HEK293 (cell line): ENCODE measurements at regions not wholly inside any gene's neighbourhood (a gene's known extent, or its start where the extent isn't known, plus 50 kb on each side); places are given as distances from the start of the nearest gene placed in this dataset.

ENCODE experiments used
- CTCF ChIA-PET: fragments of 350-600 bp; formaldehyde crosslinking; extraction: SDS; loops from one replicate; lab custom pipeline; 2021; ENCODE audit warnings: antibody characterized with exemption; lab: Yijun Ruan, JAX
- POLR2A ChIA-PET: fragments of 300-600 bp; formaldehyde crosslinking; extraction: SDS; loops from one replicate; lab custom pipeline; 2020; ENCODE audit warnings: antibody characterized with exemption, inconsistent platforms; lab: Yijun Ruan, JAX
- H3K27ac ChIP-seq: fragments of 200-500 bp; sonication (Bioruptor generic); 2 replicates; pipeline ENCODE4 v1.5.1; 2014; ENCODE audit warnings: low read depth, low read length, control low read depth, inconsistent platforms; ENCODE audit errors: extremely low read depth
- H3K36me3 ChIP-seq, 2 experiments: fragments of 200-500 bp in 1 of 2; sonication (Bioruptor generic) in 1 of 2; 1 replicate in 1 of 2; 2 replicates in 1 of 2; pipeline ENCODE4 v1.5.1; 2014 to 2017; ENCODE audit warnings: inconsistent platforms in 2 of 2, low read length in 2 of 2; ENCODE audit not compliant: control insufficient read depth in 2 of 2, insufficient read depth in 1 of 2
- H3K4me1 ChIP-seq: fragments of 200-500 bp; sonication (Bioruptor generic); 2 replicates; pipeline ENCODE4 v1.5.1; 2014; ENCODE audit warnings: mild to moderate bottlenecking, low read length, inconsistent platforms; ENCODE audit not compliant: control insufficient read depth, insufficient read depth
- H3K4me3 ChIP-seq: 2 replicates; pipeline ENCODE4 v1.5.1; 2011; ENCODE audit warnings: low read depth, mild to moderate bottlenecking, control low read depth, low read length, moderate library complexity
- H3K9me3 ChIP-seq: fragments of 200-500 bp; sonication (Bioruptor generic); 2 replicates; pipeline ENCODE4 v1.5.1; 2014; ENCODE audit warnings: low read depth, low read length, inconsistent platforms; ENCODE audit not compliant: control insufficient read depth, insufficient read depth
- KLF8 ChIP-seq: fragments of 450-650 bp; formaldehyde crosslinking; IDR thresholded peaks from 2 replicates; pipeline ENCODE4 v1.5.1; 2016; ENCODE audit warnings: missing biosample characterization, missing genetic modification characterization
- MEIS1 ChIP-seq: sonication (generic); formaldehyde crosslinking; IDR thresholded peaks from 2 replicates; pipeline ENCODE4 v1.8.1; 2022; ENCODE audit warnings: missing genetic modification reagents, mild to moderate bottlenecking, borderline replicate concordance
- PRDM1 ChIP-seq: fragments of 450-650 bp; formaldehyde crosslinking; IDR thresholded peaks from 2 replicates; pipeline ENCODE4; 2016; ENCODE audit warnings: missing biosample characterization, missing genetic modification characterization
- RBAK ChIP-seq: fragments of 450-650 bp; formaldehyde crosslinking; IDR thresholded peaks from 2 replicates; pipeline ENCODE4 v1.5.1; 2016; ENCODE audit warnings: missing biosample characterization, missing genetic modification characterization
- SETDB1 ChIP-seq: IDR thresholded peaks from one replicate; pipeline ENCODE4 v1.6.1; 2017; ENCODE audit warnings: mild to moderate bottlenecking, low read length, moderate library complexity, mixed read lengths; ENCODE audit not compliant: insufficient read length
- SP3 ChIP-seq: fragments of 450-650 bp; formaldehyde crosslinking; IDR thresholded peaks from 2 replicates; pipeline ENCODE4 v1.5.1; 2016; ENCODE audit warnings: missing biosample characterization, missing genetic modification characterization
- TCF7L2 ChIP-seq: IDR thresholded peaks from 2 replicates; pipeline ENCODE4 v1.6.1; 2011; ENCODE audit warnings: low read depth, mild to moderate bottlenecking, inconsistent platforms, low read length, moderate library complexity, borderline replicate concordance
- ZBTB20 ChIP-seq: fragments of 450-650 bp; formaldehyde crosslinking; IDR thresholded peaks from 2 replicates; pipeline ENCODE4 v1.5.1; 2016; ENCODE audit warnings: missing biosample characterization, missing genetic modification characterization
- ZBTB8A ChIP-seq: fragments of 450-650 bp; formaldehyde crosslinking; IDR thresholded peaks from 2 replicates; pipeline ENCODE4 v1.5.1; 2016; ENCODE audit warnings: missing biosample characterization, missing genetic modification characterization
- ZFP69B ChIP-seq: fragments of 450-650 bp; formaldehyde crosslinking; IDR thresholded peaks from 2 replicates; pipeline ENCODE4 v1.5.1; 2016; ENCODE audit warnings: missing biosample characterization, missing genetic modification characterization
- ZNF138 ChIP-seq: fragments of 450-650 bp; formaldehyde crosslinking; IDR thresholded peaks from 2 replicates; pipeline ENCODE4 v1.5.1; 2016; ENCODE audit warnings: missing biosample characterization, missing genetic modification characterization, borderline replicate concordance
- ZNF157 ChIP-seq: fragments of 450-650 bp; formaldehyde crosslinking; IDR thresholded peaks from 2 replicates; pipeline ENCODE4 v1.5.1; 2016; ENCODE audit warnings: missing biosample characterization, missing genetic modification characterization
- ZNF19 ChIP-seq: fragments of 450-650 bp; formaldehyde crosslinking; IDR thresholded peaks from 2 replicates; pipeline ENCODE4; 2016; ENCODE audit warnings: missing biosample characterization, missing genetic modification characterization, low read depth
- ZNF324 ChIP-seq: fragments of 450-650 bp; formaldehyde crosslinking; IDR thresholded peaks from 2 replicates; pipeline ENCODE4 v1.5.1; 2016; ENCODE audit warnings: missing biosample characterization, missing genetic modification characterization
- ZNF391 ChIP-seq: fragments of 450-650 bp; formaldehyde crosslinking; IDR thresholded peaks from 2 replicates; pipeline ENCODE4 v1.5.1; 2016; ENCODE audit warnings: low read depth, missing biosample characterization, missing genetic modification characterization, borderline replicate concordance
- ZNF416 ChIP-seq: fragments of 450-650 bp; formaldehyde crosslinking; IDR thresholded peaks from 2 replicates; pipeline ENCODE4 v1.5.1; 2016; ENCODE audit warnings: missing biosample characterization, missing genetic modification characterization
- ZNF423 ChIP-seq: fragments of 450-650 bp; formaldehyde crosslinking; IDR thresholded peaks from 2 replicates; pipeline ENCODE4 v1.5.1; 2016; ENCODE audit warnings: missing biosample characterization, missing genetic modification characterization
- ZNF426 ChIP-seq: fragments of 450-650 bp; formaldehyde crosslinking; IDR thresholded peaks from 2 replicates; pipeline ENCODE4 v1.5.1; 2017; ENCODE audit warnings: missing biosample characterization, missing genetic modification characterization, mild to moderate bottlenecking, inconsistent platforms, moderate library complexity
- ZNF48 ChIP-seq: fragments of 450-650 bp; formaldehyde crosslinking; IDR thresholded peaks from 2 replicates; pipeline ENCODE4 v1.5.1; 2016; ENCODE audit warnings: missing biosample characterization, missing genetic modification characterization
- ZNF501 ChIP-seq: fragments of 450-650 bp; formaldehyde crosslinking; IDR thresholded peaks from 2 replicates; pipeline ENCODE4 v1.5.1; 2016; ENCODE audit warnings: missing biosample characterization, missing genetic modification characterization
- ZNF560 ChIP-seq: fragments of 450-650 bp; formaldehyde crosslinking; IDR thresholded peaks from 2 replicates; pipeline ENCODE4 v1.5.1; 2017; ENCODE audit warnings: missing biosample characterization, missing genetic modification characterization, borderline replicate concordance
- ZNF561 ChIP-seq: fragments of 450-650 bp; IDR thresholded peaks from 2 replicates; pipeline ENCODE4 v1.5.1; 2018; ENCODE audit warnings: missing biosample characterization, missing genetic modification characterization, borderline replicate concordance
- ZNF624 ChIP-seq: fragments of 450-650 bp; formaldehyde crosslinking; IDR thresholded peaks from 2 replicates; pipeline ENCODE4 v1.5.1; 2017; ENCODE audit warnings: missing biosample characterization, missing genetic modification characterization
- ZNF664 ChIP-seq: fragments of 450-650 bp; formaldehyde crosslinking; IDR thresholded peaks from 2 replicates; pipeline ENCODE4 v1.5.1; 2016; ENCODE audit warnings: missing biosample characterization, missing genetic modification characterization
- ZNF791 ChIP-seq: fragments of 450-650 bp; formaldehyde crosslinking; IDR thresholded peaks from 2 replicates; pipeline ENCODE4 v1.5.1; 2016; ENCODE audit warnings: missing biosample characterization, missing genetic modification characterization
- ZNF830 ChIP-seq: fragments of 450-650 bp; IDR thresholded peaks from 2 replicates; pipeline ENCODE4 v1.5.0; 2018; ENCODE audit warnings: missing biosample characterization, missing genetic modification characterization, low read depth, mild to moderate bottlenecking, moderate library complexity
- ZSCAN23 ChIP-seq: fragments of 450-650 bp; formaldehyde crosslinking; IDR thresholded peaks from 2 replicates; pipeline ENCODE4 v1.5.1; 2016; ENCODE audit warnings: missing biosample characterization, missing genetic modification characterization
- TF ChIP-seq, protein P1 (sequence below): fragments of 450-650 bp; formaldehyde crosslinking; IDR thresholded peaks from 2 replicates; pipeline ENCODE4 v1.5.1; 2016; ENCODE audit warnings: missing biosample characterization, missing genetic modification characterization
- TF ChIP-seq, protein P2 (sequence below): fragments of 450-650 bp; formaldehyde crosslinking; IDR thresholded peaks from 2 replicates; pipeline ENCODE4 v1.5.1; 2017; ENCODE audit warnings: missing biosample characterization, missing genetic modification characterization

DNA sequence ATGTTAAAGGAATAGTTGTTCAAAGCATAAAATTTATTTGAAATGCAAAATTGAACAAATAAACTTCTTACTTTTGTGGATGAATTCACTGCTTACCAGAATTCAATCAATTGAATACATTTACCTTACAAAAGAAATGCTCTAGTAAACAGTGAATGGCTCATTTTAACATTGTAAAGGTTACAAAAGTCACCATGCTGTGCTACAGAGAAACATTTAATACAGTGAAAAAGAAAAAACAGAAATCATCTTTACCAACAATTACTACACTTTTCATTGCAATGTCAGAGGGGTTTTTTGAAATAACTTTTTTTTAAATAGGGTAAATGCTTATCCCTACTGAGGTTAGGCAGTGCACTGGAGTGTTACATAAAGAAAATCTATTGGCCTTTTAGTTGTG, 853.0 kb downstream of the NCAM2 start:
- Histone ChIP-seq H3K36me3 (no peaks in the 10 kb centered on the region), H3K9me3 (0 out of 2 replicates have a peak, but pooled peaks cover 4% of the 10 kb centered on the region), H3K4me3 (no peak overlapping the region), H3K27ac (no peak overlapping the region), H3K4me1 (no peaks in the 10 kb centered on the region)
- ChIA-PET POLR2A (no interaction called here), CTCF (no interaction called here)
- no peak for TF ChIP-seq SETDB1
- TF ChIP-seq ZNF561 (tag by site-specific recombination), result no peak
- TF ChIP-seq ZNF501 (tag by site-specific recombination), result no peak
- TF ChIP-seq ZBTB8A (tag by site-specific recombination), result no peak
- TF ChIP-seq ZNF19 (tag by site-specific recombination), result no peak
- TF ChIP-seq KLF8, result no peak
- TF ChIP-seq ZNF138 (tag by site-specific recombination), result no peak
- no peak for TF ChIP-seq SP3 (tag by site-specific recombination)
- TF ChIP-seq ZNF324 (tag by site-specific recombination), result no peak
- no peak for TF ChIP-seq RBAK (tag by site-specific recombination)
- no peak for TF ChIP-seq TCF7L2
- no peak for TF ChIP-seq ZFP69B (tag by site-specific recombination)
- TF ChIP-seq ZNF560, result no peak
- TF ChIP-seq ZNF830 (tag by site-specific recombination), result no peak
- TF ChIP-seq ZBTB20, result no peak
- TF ChIP-seq ZNF624, result no peak
- TF ChIP-seq ZNF791 (tag by site-specific recombination), result no peak
- no peak for TF ChIP-seq ZNF416 (tag by site-specific recombination)
- TF ChIP-seq ZNF48 (tag by site-specific recombination), result no peak

GRCh38 chr21:21851657-21852056, 853.4 kb downstream of the NCAM2 start:
- no peak overlapping the region for H3K4me3 ChIP-seq

DNA sequence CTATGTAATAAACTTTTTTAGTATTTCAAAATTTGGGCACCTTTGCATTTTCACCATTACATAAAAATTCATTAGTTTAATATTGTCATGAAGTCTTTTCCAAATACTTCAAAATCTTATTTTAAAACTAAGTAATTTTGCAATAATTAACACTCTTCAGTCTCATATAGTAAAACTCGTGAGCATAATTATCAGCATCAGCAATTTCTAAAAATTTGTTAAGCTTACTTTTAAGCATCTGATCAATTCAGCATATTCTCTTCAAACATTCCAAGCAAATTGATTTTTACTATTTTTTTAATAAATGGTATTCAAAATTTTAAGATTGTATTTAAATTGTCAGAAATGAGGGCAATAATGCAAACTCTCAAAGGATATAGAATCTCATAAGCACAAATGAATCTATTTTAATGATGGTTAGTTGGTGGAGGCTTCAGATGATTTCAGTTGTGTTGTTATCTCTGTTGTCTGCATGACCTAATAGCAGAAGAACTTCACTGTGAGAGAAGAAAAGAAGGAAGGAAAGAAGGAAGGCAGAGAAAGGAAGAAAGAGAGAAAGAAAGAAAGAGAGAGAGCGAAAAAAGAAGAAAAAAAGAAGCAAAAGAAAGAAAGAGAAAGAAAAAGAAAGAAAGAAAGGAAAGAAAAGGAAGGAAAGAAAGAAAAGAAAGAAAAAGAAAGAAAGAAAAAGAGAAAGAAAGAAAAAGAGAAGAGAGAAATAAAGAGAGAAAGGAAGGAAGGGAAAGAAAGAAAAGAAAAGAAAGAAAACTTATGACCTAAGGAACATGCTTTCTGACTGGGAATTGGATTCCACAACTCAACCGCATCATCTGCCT, 860.5 kb downstream of the NCAM2 start:
- ChIA-PET POLR2A (no interaction called here), CTCF (no interaction called here)
- Histone ChIP-seq H3K27ac (no peak overlapping the region), H3K36me3 (no peaks in the 10 kb centered on the region), H3K9me3 (no peaks in the 10 kb centered on the region), H3K4me3 (no peak overlapping the region), H3K4me1 (no peaks in the 10 kb centered on the region)
- TF ChIP-seq ZNF391 (no peak), PRDM1 (tag by site-specific recombination) (peak; percentile 50; the same call in 1 of the 2 replicates)
- TF ChIP-seq, protein P1, sequence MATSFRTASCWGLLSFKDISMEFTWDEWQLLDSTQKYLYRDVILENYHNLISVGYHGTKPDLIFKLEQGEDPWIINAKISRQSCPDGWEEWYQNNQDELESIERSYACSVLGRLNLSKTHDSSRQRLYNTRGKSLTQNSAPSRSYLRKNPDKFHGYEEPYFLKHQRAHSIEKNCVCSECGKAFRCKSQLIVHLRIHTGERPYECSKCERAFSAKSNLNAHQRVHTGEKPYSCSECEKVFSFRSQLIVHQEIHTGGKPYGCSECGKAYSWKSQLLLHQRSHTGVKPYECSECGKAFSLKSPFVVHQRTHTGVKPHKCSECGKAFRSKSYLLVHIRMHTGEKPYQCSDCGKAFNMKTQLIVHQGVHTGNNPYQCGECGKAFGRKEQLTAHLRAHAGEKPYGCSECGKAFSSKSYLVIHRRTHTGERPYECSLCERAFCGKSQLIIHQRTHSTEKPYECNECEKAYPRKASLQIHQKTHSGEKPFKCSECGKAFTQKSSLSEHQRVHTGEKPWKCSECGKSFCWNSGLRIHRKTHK (tag by site-specific recombination), result no peak

More at GRCh38 chr21:21851657-21852056, 853.4 kb downstream of the NCAM2 start:
- no peak for TF ChIP-seq ZNF664 (tag by site-specific recombination)
- TF ChIP-seq ZNF324 (tag by site-specific recombination), result no peak
- TF ChIP-seq ZSCAN23 (tag by site-specific recombination), result no peak
- no peak for TF ChIP-seq MEIS1 (CRISPR knock-in tag)
- TF ChIP-seq, protein P2, sequence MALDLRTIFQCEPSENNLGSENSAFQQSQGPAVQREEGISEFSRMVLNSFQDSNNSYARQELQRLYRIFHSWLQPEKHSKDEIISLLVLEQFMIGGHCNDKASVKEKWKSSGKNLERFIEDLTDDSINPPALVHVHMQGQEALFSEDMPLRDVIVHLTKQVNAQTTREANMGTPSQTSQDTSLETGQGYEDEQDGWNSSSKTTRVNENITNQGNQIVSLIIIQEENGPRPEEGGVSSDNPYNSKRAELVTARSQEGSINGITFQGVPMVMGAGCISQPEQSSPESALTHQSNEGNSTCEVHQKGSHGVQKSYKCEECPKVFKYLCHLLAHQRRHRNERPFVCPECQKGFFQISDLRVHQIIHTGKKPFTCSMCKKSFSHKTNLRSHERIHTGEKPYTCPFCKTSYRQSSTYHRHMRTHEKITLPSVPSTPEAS (tag by site-specific recombination), result no peak
- no peak for TF ChIP-seq ZNF157 (tag by site-specific recombination)
- no peak for TF ChIP-seq ZNF423 (tag by site-specific recombination)
- TF ChIP-seq ZNF426 (tag by site-specific recombination), result no peak
- 0 out of 2 replicates have a peak, but pooled peaks cover 4% of the 10 kb centered on the region for H3K9me3 ChIP-seq
- ChIA-PET CTCF (no interaction called here), POLR2A (no interaction called here)
- no peaks in the 10 kb centered on the region for H3K4me1 ChIP-seq
- no peaks in the 10 kb centered on the region for H3K36me3 ChIP-seq
- H3K27ac ChIP-seq, result no peak overlapping the region
